Activated gamma-delta T cell treated with Interleukin-2 at 50 U/mL for 16 hours (primary cell): ENCODE measurements at regions not wholly inside any gene's neighbourhood (a gene's known extent, or its start where the extent isn't known, plus 50 kb on each side); places are given as distances from the start of the nearest gene placed in this dataset.

Source experiments
- DNase-seq: peaks from one replicate; pipeline ENCODE4 v3.0.0-alpha.2; 2020

- no peak for DNase-seq
Measured at GRCh38 chr10:78551184-78552005, 517.4 kb upstream of the ZMIZ1 start.

GRCh38 chr10:78552261-78552811, 516.4 kb upstream of the ZMIZ1 start:
- no peak for DNase-seq

DNA sequence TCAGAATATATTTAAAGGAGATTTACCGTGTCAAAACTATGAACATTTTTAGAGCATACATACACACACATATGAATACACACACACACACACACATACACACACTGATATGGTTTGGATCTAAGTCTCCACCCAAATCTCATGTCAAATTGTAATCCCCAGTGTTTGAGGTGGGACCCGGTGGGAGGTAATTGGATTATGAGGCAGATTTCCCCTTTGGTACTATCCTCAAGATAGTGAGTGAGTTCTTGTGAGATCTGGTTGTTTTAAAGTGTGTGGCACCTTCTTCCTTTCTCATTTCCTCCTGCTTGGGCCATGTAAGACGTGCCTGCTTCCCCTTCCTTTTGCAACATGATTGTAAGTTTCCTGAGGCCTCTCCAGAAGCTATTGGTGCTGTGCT, 515.0 kb upstream of the ZMIZ1 start:
- DNase-seq: no peak

- DNase-seq: no peak
Measured at GRCh38 chr10:78555128-78555527, 513.6 kb upstream of the ZMIZ1 start.

DNA sequence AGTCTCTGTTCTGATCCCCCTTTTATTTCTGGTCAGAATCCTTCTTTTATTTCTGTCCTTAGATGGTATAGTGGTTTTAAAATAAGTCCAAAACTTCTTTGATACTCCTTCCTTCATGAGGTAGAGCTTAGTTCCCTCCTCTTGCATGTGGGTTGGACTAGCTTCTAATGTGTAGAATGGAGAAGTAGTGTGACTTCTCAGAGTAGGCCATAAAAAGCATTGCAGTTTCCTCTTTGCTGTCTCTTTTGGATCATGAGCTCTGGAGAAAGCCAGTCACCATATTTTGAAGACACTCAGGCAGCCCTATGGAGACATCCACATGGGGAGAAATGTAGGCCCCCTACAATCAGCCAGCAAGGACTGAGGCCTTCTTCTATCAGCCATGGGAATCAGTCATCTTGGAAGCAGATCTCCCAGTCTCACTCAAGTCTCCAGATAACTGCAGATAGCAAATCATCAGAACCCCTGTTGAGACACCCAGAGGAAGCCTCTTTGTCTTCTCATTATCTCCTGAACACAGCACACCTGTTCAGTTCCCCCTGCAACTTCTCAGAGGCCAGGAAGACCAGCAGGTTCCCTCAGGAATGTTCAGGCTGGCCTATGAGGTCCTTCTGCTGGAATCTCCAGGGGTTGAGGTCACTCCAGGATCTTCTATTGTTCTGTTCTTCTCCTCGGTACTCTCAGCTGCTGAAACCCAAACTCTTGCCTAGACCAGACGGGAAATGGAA, 511.9 kb upstream of the ZMIZ1 start:
- DNase-seq: no peak

GRCh38 chr10:78557433-78557925, 511.3 kb upstream of the ZMIZ1 start:
- no peak for DNase-seq

DNA sequence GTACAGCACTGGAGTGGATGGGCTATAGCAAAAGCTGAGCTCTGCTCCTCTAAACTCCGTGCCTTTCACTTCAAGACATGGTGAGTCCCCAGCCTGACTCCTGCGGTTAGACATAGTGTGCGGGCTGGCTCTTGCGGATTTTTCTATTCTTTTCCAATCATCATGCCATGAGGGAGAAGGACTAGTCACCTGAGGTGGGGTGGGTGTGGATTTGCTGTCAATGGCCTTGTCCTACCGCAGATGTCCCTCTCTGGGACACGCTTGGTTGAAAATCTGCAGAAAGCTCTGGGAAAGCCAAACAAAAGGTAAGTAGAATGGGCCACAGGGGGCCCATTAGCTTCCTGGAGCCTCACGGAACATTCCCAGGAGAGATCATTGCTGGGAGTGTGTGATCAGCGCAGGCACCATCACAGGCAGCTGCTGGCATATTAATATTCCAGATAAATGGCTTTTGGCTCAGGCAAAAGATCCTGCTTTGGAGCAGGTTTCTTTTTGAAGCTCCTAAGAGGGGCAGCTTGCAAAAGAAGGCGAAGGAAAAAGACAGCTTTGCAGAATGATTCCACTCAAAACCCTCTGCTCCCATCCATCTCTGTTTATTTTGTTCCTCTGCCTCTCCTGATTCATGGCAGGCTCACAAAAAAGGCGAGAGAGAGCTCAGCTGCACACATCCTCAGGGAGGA, 509.0 kb upstream of the ZMIZ1 start:
- DNase-seq: no peak

- no peak for DNase-seq
Measured at GRCh38 chr10:78560341-78560688, 508.5 kb upstream of the ZMIZ1 start.

DNA sequence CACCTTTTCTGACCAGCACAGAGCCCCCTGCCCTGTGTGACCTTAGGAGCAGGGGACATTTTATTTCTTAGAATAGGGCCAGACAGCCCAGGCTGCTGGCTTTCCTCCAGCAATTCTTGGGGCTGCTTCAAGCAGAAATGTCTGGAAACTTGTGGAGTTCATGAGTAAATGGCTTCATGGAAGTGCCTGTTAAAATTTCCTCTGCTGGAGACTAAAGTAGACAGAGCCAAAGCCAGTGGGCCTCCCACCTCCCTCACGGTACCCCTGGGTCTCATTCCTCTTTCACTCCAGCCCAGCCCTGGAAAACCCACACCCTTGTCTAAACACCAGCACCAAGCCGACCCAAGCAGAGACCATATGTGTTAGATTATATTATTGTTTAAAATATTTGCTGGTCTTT, 505.5 kb upstream of the ZMIZ1 start:
- DNase-seq: no peak

DNA sequence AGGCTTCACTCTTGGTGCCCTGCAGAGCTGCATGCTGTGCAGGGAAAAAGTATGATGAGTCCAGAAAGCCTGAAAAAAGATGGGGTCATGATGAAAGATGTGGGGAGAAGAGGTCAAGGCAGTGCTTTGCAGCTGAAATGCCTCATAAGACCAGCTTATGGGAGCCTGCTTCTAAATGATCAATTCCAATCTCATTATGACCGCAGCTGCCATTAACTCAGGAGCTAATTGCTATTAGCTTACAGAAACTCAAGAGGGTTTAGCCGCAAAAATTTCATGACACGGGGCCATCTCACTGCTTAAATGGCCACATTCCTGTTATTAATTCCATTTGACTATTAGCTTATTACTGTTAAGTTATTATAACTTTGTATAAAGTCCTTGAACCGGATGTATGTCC, 502.9 kb upstream of the ZMIZ1 start:
- DNase-seq: no peak

DNA sequence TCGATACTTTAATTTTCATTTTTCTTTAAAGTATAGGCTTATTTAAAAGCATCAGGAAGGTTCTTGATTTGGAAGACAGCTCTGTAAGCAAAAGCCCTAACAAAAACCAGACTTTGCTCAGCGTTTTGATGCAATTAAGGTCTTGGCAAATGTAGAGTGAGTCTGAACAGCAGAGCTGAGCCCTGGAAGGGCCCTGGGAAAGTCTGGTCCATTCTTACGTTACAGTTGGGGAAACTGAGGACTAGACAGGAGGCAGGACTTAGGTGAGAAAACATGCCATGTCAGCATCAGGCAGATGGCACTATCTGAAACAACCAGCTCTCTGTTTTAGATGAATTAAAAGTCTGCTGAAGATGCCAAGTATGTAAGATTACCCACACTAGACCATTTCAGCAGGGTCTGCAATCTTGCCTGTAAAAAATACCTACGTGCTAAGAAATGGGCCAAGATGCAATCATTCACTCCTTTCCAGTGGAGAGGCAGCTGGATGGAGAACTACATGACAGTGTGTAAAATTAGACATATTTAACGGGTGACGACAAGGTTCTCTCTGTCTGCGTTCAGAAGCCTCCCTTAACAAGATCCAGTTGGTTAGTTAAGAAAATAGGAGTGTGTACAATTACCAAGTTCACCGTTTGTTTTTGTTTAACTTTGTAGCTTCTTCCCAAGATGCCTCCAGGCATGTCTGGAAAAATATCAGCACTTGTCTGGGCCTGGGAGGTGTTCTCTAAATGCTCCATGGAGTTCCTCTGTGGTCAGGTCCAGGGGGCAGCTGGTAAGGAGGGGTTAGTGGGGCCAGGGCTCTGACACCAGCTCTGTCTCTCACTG, 502.3 kb upstream of the ZMIZ1 start:
- DNase-seq: no peak

- DNase-seq: no peak
Measured at GRCh38 chr10:78567680-78568455, 500.9 kb upstream of the ZMIZ1 start.

- no peak for DNase-seq
Measured at GRCh38 chr10:78568620-78569019, 500.1 kb upstream of the ZMIZ1 start.

- DNase-seq: no peak
Measured at GRCh38 chr10:78570633-78571235, 498.0 kb upstream of the ZMIZ1 start.

DNA sequence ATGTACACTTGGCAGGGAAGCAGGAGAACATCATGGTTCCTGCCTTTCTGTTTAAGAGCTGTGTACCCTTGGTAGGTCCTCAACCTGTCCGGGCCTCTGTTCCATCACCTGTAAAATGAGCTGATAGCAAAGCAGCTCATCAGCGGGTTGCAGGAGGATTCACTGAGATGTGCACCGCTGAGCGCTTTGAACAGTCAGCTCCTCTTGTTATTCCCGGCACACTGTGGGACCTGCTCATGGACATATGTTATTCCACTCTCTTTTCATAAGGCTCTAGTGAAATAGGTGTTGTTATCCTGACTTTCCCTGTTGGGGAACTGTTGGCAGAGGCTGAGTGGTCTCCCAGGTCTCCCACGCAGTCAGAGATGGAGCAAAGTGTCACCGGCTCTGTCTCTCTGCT, 497.5 kb upstream of the ZMIZ1 start:
- DNase-seq: no peak

- no peak for DNase-seq
Measured at GRCh38 chr10:78571891-78572290, 496.9 kb upstream of the ZMIZ1 start.

DNA sequence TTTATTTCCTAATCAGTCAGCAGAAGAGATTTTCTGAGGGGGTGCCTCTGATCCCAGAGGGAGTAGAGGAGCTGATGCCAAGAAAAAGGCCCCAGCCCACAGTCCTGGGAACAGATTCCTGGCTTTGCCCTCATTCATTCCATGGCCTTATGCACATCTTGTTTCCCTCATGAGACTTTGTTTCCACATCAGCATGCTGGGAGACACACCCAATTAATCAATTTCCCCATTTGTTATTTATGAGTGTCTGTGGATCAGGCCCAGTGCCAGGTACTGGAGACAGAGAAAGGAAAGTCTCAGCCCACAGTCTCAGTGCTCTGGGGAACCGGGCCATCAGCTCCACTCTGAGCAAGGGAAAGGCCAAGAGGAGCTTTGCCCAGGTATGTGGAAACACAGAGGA, 496.2 kb upstream of the ZMIZ1 start:
- no peak for DNase-seq

- no peak for DNase-seq
Measured at GRCh38 chr10:78574547-78574946, 494.2 kb upstream of the ZMIZ1 start.

DNA sequence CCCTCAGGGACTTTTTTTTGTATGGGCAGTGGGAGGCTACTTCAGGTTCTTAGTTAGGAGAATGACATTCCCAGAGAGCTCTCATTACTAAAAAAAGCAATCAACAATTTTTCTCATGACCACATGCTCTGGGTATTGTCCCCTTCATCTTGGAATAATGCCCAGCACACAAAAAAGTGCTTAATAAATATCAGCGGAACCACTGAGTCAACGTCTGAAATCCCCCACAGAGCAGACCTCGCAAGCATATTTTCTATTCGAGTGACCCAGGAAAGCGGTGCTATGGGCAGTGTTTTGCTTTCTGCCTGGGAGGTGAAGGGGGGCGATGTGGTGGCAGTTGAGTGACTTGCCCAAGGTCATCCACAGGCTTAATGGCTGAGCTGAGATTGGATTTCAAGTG, 493.4 kb upstream of the ZMIZ1 start:
- DNase-seq: no peak

- DNase-seq: no peak
Measured at GRCh38 chr10:78576276-78576675, 492.5 kb upstream of the ZMIZ1 start.

GRCh38 chr10:78577712-78578111, 491.1 kb upstream of the ZMIZ1 start:
- no peak for DNase-seq
